GM21723 (cell line): ENCODE measurements at regions not wholly inside any gene's neighbourhood (a gene's known extent, or its start where the extent isn't known, plus 50 kb on each side); places are given as distances from the start of the nearest gene placed in this dataset.

Experiments
- ATAC-seq: cut with Tn5 transposase; IDR thresholded peaks from one replicate; pipeline ENCODE4 v1.9.1; 2021; ENCODE audit warnings: mild to moderate bottlenecking, moderate library complexity; ENCODE audit not compliant: unreplicated experiment

GRCh38 chr21:31502537-31503143, 156.9 kb upstream of the SOD1 start:
- ATAC-seq: no peak

- no peak for ATAC-seq
Observed at GRCh38 chr21:31501926-31502325, 157.6 kb upstream of the SOD1 start.

GRCh38 chr21:31500982-31501381, 156.9 kb upstream of the TIAM1 start:
- no peak for ATAC-seq

DNA sequence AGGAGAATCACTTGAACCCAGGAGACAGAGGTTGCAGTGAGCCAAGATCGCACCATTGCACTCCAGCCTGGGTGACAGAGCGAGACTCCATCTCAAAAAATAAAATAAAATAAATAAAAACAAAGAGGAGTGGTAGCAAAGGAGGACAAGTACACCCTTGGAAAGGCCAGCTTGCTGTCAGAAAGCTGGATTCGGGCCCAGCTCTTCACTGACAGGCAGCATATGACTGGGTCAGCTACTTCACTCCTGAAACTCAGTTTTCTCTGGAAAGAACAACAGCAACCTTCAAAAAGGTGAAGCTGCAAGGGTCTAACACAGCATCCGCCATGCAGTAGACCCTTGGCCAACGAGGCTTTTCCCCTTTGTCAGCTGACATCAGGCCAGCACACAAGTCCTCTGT, 156.0 kb upstream of the TIAM1 start:
- ATAC-seq: no peak

DNA sequence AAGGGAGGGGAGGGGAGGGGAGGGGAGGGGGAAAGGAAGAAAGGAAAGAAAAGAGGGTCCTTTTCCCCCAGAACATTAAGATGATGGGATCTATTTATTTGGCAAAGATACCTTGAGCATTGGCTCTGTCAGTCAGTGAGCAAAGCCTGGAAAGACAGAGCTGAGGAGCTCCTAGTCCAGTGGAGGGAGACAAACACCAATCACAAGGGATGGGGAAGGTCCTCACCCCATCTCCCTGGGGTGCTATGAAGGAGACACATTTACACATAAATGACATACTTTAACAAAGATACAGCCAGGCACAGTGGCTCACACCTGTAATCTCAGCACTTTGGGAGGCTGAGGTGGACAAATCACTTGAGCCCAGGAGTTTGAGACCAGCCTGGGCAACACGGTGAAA, 154.9 kb upstream of the TIAM1 start:
- no peak for ATAC-seq

DNA sequence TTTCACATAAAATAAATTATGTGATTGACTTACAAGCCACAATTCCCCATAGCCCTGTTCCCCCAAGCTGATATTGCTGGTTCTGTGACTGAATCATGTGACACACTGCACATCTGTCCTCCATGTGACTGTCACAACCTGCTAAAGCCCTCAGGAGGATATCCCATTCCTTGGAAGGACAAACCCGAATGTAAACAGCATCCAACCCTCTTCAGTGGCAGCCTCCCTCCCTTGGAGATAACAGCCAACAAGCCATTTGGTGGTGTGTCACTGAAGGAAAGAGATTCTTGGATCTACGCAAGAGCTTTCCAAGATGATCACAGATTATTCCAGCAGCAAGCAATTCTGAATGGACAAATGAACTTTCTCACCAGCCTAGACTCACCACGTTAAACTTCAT, 153.9 kb upstream of the TIAM1 start:
- ATAC-seq: no peak

- no peak for ATAC-seq
Observed at GRCh38 chr21:31493350-31493880, 149.4 kb upstream of the TIAM1 start.

GRCh38 chr21:31491617-31492016, 147.6 kb upstream of the TIAM1 start:
- no peak for ATAC-seq

DNA sequence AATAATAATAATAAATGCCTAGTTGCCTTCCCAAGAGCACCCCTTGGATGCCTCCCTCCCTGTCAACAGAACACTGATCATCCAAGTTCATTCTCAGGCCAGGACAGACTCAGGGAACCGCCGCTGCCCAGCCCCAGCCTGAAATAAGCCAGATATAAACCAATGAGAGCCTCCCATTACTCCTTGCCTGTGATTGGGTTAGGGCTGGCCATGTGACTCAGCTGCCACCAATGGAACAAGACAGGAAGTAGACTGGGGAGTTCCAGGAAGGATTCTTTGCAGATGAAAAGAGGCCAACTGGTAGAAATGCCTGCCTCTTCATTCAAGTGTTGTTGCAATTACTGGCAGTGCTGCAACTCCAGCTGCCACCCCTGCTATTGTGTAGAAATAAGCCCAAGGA, 146.4 kb upstream of the TIAM1 start:
- no peak for ATAC-seq

DNA sequence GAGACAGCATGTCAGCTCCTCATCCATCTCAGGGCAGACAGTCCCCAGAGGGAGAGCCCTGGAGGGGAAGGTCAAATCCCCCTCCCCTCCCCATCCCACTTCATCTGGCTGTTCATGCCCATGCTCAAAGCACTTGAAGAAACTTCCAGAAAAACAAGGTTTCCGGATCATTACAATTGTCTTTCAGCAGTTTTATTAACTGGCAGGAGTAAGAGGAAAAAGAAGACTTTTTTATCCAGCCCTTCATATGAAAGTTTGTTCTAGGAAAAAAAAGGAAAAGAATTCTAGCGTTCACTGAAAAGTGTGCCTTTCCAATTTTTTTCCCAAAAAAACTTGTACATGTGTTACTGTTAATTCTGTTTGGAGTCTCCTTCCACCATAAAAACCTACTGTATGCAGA, 145.7 kb upstream of the TIAM1 start:
- no peak for ATAC-seq

DNA sequence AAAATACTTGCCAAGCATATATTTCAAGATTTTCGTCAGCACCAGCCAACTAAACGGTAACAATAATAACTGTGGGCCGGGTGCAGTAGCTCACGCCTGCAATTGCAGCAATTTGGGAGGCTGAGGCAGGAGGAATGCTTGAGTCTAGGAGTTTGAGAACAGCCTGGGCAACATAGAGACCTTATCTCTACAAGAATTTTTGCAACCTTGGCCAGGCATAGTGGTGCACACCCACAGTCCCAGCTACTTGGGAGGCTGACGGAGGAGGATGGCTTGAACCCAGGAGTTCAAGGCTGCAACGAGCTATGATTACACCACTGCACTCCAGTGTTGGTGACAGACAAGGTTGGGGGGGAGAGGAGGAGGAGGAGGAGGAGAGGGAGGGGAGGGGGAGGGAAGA, 145.0 kb upstream of the TIAM1 start:
- ATAC-seq: no peak

GRCh38 chr21:31484219-31484618, 140.2 kb upstream of the TIAM1 start:
- ATAC-seq: no peak

- ATAC-seq: no peak
Observed at GRCh38 chr21:31483146-31483545, 139.1 kb upstream of the TIAM1 start.

- ATAC-seq: no peak
Observed at GRCh38 chr21:31482460-31482859, 138.4 kb upstream of the TIAM1 start.

DNA sequence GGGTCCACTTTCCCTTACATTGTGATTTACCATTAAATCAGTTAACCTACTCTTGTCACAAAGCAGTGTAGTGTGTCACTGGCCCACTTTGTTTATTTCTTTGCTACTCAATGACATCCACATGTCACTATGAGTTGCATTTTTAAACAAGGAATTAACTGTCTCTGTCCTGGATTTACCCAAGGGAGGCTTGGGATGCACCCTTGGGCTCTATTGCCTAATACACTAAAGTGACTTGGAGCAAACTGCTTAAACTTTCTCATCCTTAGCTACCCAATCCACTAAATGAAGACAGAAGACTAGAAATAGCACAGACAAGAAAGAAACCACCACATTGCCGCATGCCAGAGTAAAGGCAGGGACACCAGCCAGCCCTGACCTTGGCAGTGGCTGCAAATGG, 136.2 kb upstream of the TIAM1 start:
- ATAC-seq: no peak

- no peak for ATAC-seq
Observed at GRCh38 chr21:31479714-31480113, 135.7 kb upstream of the TIAM1 start.

- no peak for ATAC-seq
Observed at GRCh38 chr21:31479222-31479621, 135.2 kb upstream of the TIAM1 start.

GRCh38 chr21:31476263-31477022, 132.4 kb upstream of the TIAM1 start:
- ATAC-seq: no peak

DNA sequence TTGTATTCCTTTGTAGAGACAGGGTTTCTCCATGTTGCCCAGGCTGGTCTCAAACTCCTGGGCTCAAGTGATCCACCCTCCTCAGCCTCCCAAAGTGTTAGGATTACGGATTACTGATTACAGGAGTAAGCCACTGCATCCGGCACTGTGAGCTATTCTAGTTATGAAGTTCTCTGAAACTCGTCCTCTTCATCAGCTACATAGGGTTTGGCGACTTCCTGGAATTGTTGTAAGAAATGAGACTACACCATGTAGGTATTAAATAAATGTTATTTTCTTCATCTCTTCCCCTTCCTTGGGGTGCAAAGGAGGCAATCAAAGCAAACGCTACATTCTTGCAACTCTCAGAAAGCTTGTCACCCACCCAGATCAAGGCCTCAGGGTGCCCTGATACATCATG, 131.2 kb upstream of the TIAM1 start:
- ATAC-seq: no peak

- ATAC-seq: no peak
Observed at GRCh38 chr21:31473685-31474345, 129.8 kb upstream of the TIAM1 start.

- ATAC-seq: no peak
Observed at GRCh38 chr21:31471865-31472264, 127.8 kb upstream of the TIAM1 start.
